DND-41 (cell line): ENCODE measurements at regions not wholly inside any gene's neighbourhood (a gene's known extent, or its start where the extent isn't known, plus 50 kb on each side); places are given as distances from the start of the nearest gene placed in this dataset.

Source experiments
- ATAC-seq: fragments of 200-7000 bp; cut with Tn5 transposase; 3 replicates; pipeline ENCODE4 v1.9.1; 2021; ENCODE audit warnings: low read depth; ENCODE audit not compliant: insufficient read depth
- DNase-seq: peaks from one replicate; pipeline ENCODE4 v3.0.0-alpha.2; 2020
- H2AFZ ChIP-seq: 2 replicates; pipeline ENCODE4 v1.6.0; 2012; ENCODE audit warnings: low read depth, low read length
- H3K27ac ChIP-seq: 2 replicates; pipeline ENCODE4 v1.5.1; 2012; ENCODE audit warnings: low read length, inconsistent platforms
- H3K27me3 ChIP-seq: fragments of 200-600 bp; sonication (generic); 2 replicates; pipeline ENCODE4 v1.6.0; 2012; ENCODE audit warnings: low read length, mild to moderate bottlenecking, inconsistent platforms; ENCODE audit not compliant: insufficient read depth, poor library complexity
- H3K36me3 ChIP-seq: 2 replicates; pipeline ENCODE4 v1.5.1; 2012; ENCODE audit warnings: low read length, inconsistent platforms; ENCODE audit not compliant: insufficient read depth
- H3K4me1 ChIP-seq: 2 replicates; pipeline ENCODE4 v1.5.1; 2012; ENCODE audit warnings: mild to moderate bottlenecking, low read length; ENCODE audit not compliant: insufficient read depth
- H3K4me2 ChIP-seq: 2 replicates; pipeline ENCODE4 v1.6.0; 2012; ENCODE audit warnings: mild to moderate bottlenecking, moderate library complexity, low read length, inconsistent platforms; ENCODE audit not compliant: insufficient read depth
- H3K4me3 ChIP-seq, 2 experiments: fragments of 200-600 bp in 1 of 2; shearing (Covaris generic) in 1 of 2; 2 replicates each; pipeline ENCODE4 v1.5.1; 2012 to 2016; ENCODE audit warnings: inconsistent platforms in 2 of 2, low read length in 2 of 2, mild to moderate bottlenecking in 2 of 2, low read depth in 1 of 2, moderate library complexity in 1 of 2
- H3K79me2 ChIP-seq: 2 replicates; pipeline ENCODE4 v1.6.0; 2012; ENCODE audit warnings: low read length, inconsistent platforms; ENCODE audit not compliant: insufficient read depth
- H3K9ac ChIP-seq: 2 replicates; pipeline ENCODE4 v1.6.0; 2012; ENCODE audit warnings: low read depth, mild to moderate bottlenecking, inconsistent platforms, low read length, moderate library complexity
- H3K9me3 ChIP-seq: 2 replicates; pipeline ENCODE4 v1.5.1; 2012; ENCODE audit warnings: low read length, moderate library complexity, mild to moderate bottlenecking, inconsistent platforms; ENCODE audit not compliant: insufficient read depth, severe bottlenecking
- H4K20me1 ChIP-seq: 2 replicates; pipeline ENCODE4 v1.6.0; 2012; ENCODE audit warnings: low read length; ENCODE audit not compliant: insufficient read depth
- EZH2 ChIP-seq: IDR thresholded peaks from 3 replicates; pipeline ENCODE4 v1.6.1; 2012; ENCODE audit warnings: borderline replicate concordance, low read depth, mild to moderate bottlenecking, moderate library complexity, low read length, inconsistent platforms; ENCODE audit not compliant: severe bottlenecking
- TF ChIP-seq, protein P1 (sequence below): IDR thresholded peaks from 2 replicates; pipeline ENCODE4 v1.5.1; 2012; ENCODE audit warnings: borderline replicate concordance, low read length, moderate library complexity, mild to moderate bottlenecking; ENCODE audit not compliant: poor library complexity, severe bottlenecking; ENCODE audit errors: extremely low read depth

- H3K27me3 ChIP-seq = no peaks in the 10 kb centered on the region
- no peak overlapping the region for H3K4me3 ChIP-seq
- no peaks in the 10 kb centered on the region for H3K79me2 ChIP-seq
- TF ChIP-seq, protein P1, sequence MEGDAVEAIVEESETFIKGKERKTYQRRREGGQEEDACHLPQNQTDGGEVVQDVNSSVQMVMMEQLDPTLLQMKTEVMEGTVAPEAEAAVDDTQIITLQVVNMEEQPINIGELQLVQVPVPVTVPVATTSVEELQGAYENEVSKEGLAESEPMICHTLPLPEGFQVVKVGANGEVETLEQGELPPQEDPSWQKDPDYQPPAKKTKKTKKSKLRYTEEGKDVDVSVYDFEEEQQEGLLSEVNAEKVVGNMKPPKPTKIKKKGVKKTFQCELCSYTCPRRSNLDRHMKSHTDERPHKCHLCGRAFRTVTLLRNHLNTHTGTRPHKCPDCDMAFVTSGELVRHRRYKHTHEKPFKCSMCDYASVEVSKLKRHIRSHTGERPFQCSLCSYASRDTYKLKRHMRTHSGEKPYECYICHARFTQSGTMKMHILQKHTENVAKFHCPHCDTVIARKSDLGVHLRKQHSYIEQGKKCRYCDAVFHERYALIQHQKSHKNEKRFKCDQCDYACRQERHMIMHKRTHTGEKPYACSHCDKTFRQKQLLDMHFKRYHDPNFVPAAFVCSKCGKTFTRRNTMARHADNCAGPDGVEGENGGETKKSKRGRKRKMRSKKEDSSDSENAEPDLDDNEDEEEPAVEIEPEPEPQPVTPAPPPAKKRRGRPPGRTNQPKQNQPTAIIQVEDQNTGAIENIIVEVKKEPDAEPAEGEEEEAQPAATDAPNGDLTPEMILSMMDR = no peak
- TF ChIP-seq EZH2 = no peak
- no peak overlapping the region for H3K27ac ChIP-seq
- H3K4me1 ChIP-seq = no peaks in the 10 kb centered on the region
- no peaks in the 10 kb centered on the region for H3K36me3 ChIP-seq
- H4K20me1 ChIP-seq = no peaks in the 10 kb centered on the region
- no peaks in the 10 kb centered on the region for H3K9me3 ChIP-seq
- H3K9ac ChIP-seq = no peak overlapping the region
- no peak for ATAC-seq
- no peak overlapping the region for H3K4me2 ChIP-seq
- no peak for DNase-seq
- no peak overlapping the region for H2AFZ ChIP-seq
Observed at GRCh38 chr12:39062266-39062996, 157.0 kb upstream of the CPNE8 start.

- no peak overlapping the region for H3K4me2 ChIP-seq
- no peaks in the 10 kb centered on the region for H3K79me2 ChIP-seq
- H3K27ac ChIP-seq = no peak overlapping the region
- H2AFZ ChIP-seq = no peak overlapping the region
- H4K20me1 ChIP-seq = no peaks in the 10 kb centered on the region
- TF ChIP-seq, protein P1 = no peak
- TF ChIP-seq EZH2 = no peak
- H3K4me1 ChIP-seq = no peaks in the 10 kb centered on the region
- no peaks in the 10 kb centered on the region for H3K9me3 ChIP-seq
- H3K4me3 ChIP-seq = no peak overlapping the region
- no peaks in the 10 kb centered on the region for H3K36me3 ChIP-seq
- H3K9ac ChIP-seq = no peak overlapping the region
- ATAC-seq = no peak
- H3K27me3 ChIP-seq = no peaks in the 10 kb centered on the region
- DNase-seq = no peak
Observed at GRCh38 chr12:39061576-39061975, 156.2 kb upstream of the CPNE8 start.

- Histone ChIP-seq H3K4me3 (no peak overlapping the region), H3K36me3 (no peaks in the 10 kb centered on the region), H3K27ac (no peak overlapping the region), H3K4me2 (no peak overlapping the region), H3K9ac (no peak overlapping the region), H3K9me3 (no peaks in the 10 kb centered on the region), H2AFZ (no peak overlapping the region), H3K4me1 (no peaks in the 10 kb centered on the region), H3K27me3 (no peaks in the 10 kb centered on the region), H3K79me2 (no peaks in the 10 kb centered on the region), H4K20me1 (no peaks in the 10 kb centered on the region)
- DNase-seq (no peak), ATAC-seq (no peak)
- no peak for TF ChIP-seq EZH2
- TF ChIP-seq, protein P1 = no peak
Observed at GRCh38 chr12:39048395-39048794, 143.0 kb upstream of the CPNE8 start.
